Ishikawa (cell line): ENCODE measurements at regions not wholly inside any gene's neighbourhood (a gene's known extent, or its start where the extent isn't known, plus 50 kb on each side); places are given as distances from the start of the nearest gene placed in this dataset.

Source experiments
- CEBPB ChIP-seq: IDR thresholded peaks from 2 replicates; pipeline ENCODE4 v1.6.1; 2012
- CREB1 ChIP-seq: IDR thresholded peaks from 2 replicates; pipeline ENCODE4 v1.6.1; 2012; ENCODE audit warnings: low read depth
- TAF1 ChIP-seq: IDR thresholded peaks from 2 replicates; pipeline ENCODE4 v1.6.1; 2012; ENCODE audit warnings: low read depth, mild to moderate bottlenecking
- TCF12 ChIP-seq: IDR thresholded peaks from 2 replicates; pipeline ENCODE4 v1.6.1; 2012; ENCODE audit warnings: low read depth

- no peak for TF ChIP-seq TCF12
Observed at GRCh38 chr7:131607291-131608115, 51.1 kb upstream of the PODXL start.

- TF ChIP-seq TAF1 (no peak), CREB1 (no peak), CEBPB (0 out of 2 replicates have a peak, but pooled peaks have one; percentile 37)
Observed at GRCh38 chr7:131606346-131607290, 50.2 kb upstream of the PODXL start.
